ENCODE measurements at regions not wholly inside any gene's neighbourhood (a gene's known extent, or its start where the extent isn't known, plus 50 kb on each side); places are given as distances from the start of the nearest gene placed in this dataset.

DNA sequence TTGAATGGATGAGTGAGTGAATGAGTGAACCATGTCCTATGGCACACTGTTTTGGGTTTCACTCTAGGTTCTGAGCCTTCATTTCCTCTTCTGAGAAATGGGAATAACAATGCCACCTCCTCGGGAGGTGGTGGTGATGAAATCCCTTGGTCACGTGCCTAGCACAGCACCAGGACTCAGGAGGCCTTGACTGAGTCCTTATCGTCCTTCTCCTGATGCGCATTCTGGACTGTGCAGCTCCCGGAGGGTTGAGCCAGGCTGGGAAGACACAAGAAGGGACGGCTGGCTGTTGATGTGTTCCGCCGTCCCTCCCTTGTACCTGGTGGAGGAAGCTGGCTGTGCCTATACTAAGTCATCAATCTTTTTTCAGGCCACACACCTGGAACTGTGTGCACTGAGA lies 437.3 kb downstream of the ZNF521 start:
- no peak for TF ChIP-seq POLR2A (IDR thresholded peaks at IDR 0.05)
- WGBS, 2 donors: 76 to 97% methylated on average over 8 of the region's 8 CpGs

DNA sequence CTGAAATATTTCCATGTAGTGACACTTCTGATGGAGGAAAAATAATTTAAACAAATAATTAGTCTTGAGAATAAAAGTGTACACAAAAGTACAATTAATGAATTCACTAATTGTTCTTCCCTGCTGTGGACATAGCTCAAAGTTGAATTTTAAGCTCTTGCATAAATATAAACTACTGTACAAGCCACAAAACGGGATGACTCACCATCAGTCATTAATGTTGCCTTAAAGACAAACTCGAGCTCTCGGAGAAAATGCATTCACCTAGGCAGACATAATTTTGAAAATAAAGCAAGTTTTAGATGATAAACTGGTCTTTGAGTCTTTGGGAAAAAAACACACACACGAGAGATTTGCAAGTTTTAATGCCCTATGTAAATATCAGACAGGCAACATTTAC lies 436.4 kb downstream of the ZNF521 start:
- no peak overlapping the region for H3K4me3 ChIP-seq
- no peak for DNase-seq
- no peaks in the 10 kb centered on the region for H3K4me1 ChIP-seq
- no peaks in the 10 kb centered on the region for H3K36me3 ChIP-seq (ENCODE audit: low read depth, missing control alignments)
- no peak overlapping the region for H3K27ac ChIP-seq
- WGBS, 2 donors: 87 to 93% methylated on average over 4 of the region's 4 CpGs
- H3K27me3 ChIP-seq: no peaks in the 10 kb centered on the region
- TF ChIP-seq, protein P1, sequence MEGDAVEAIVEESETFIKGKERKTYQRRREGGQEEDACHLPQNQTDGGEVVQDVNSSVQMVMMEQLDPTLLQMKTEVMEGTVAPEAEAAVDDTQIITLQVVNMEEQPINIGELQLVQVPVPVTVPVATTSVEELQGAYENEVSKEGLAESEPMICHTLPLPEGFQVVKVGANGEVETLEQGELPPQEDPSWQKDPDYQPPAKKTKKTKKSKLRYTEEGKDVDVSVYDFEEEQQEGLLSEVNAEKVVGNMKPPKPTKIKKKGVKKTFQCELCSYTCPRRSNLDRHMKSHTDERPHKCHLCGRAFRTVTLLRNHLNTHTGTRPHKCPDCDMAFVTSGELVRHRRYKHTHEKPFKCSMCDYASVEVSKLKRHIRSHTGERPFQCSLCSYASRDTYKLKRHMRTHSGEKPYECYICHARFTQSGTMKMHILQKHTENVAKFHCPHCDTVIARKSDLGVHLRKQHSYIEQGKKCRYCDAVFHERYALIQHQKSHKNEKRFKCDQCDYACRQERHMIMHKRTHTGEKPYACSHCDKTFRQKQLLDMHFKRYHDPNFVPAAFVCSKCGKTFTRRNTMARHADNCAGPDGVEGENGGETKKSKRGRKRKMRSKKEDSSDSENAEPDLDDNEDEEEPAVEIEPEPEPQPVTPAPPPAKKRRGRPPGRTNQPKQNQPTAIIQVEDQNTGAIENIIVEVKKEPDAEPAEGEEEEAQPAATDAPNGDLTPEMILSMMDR (IDR thresholded peaks at IDR 0.05): no peak
- no peaks in the 10 kb centered on the region for H3K9me3 ChIP-seq
- intact Hi-C loops (cut with DNase I; ENCODE audit: low total_unique reads): no loop called here

More for the DNA sequence above, 437.3 kb downstream of the ZNF521 start:
- Histone ChIP-seq H3K27ac (no peak overlapping the region), H3K27me3 (no peaks in the 10 kb centered on the region), H3K4me1 (no peaks in the 10 kb centered on the region), H3K4me3 (no peak overlapping the region), H3K9me3 (no peaks in the 10 kb centered on the region), H3K36me3 (ENCODE audit: low read depth, missing control alignments) (no peaks in the 10 kb centered on the region)
- no peak for DNase-seq
- intact Hi-C loops (cut with DNase I; ENCODE audit: low total_unique reads): no loop called here

DNA sequence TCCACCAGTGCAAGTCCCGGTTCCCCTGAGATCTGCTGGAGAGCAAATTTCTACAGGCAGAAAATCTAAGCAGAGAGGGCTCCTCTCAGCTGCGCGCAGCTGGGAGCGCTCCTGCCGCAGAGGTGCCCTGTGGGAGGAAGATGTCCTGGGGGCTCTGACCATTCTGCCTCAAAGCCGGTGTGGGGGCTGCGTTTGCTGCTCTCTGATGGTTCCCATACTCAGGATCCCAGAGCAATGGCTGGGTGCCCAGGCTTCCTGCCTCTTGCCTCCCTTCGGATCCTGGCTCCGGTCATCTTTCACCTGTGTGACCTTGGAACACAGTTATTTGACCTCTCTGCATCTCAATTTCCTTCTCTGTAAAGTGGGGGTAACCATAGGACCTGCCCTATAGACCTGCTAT lies 434.2 kb downstream of the ZNF521 start:
- TF ChIP-seq, protein P1 (IDR thresholded peaks at IDR 0.05): no peak
- no peak for TF ChIP-seq POLR2A (IDR thresholded peaks at IDR 0.05)
- Histone ChIP-seq H3K27ac (no peak overlapping the region), H3K4me1 (no peaks in the 10 kb centered on the region), H3K9me3 (no peaks in the 10 kb centered on the region), H3K27me3 (no peaks in the 10 kb centered on the region), H3K4me3 (no peak overlapping the region), H3K36me3 (ENCODE audit: low read depth, missing control alignments) (no peaks in the 10 kb centered on the region)
- 49 to 55% methylated on average over 9 of the region's 9 CpGs for WGBS, 2 donors
- intact Hi-C loops (cut with DNase I; ENCODE audit: low total_unique reads): no loop called here
- no peak for DNase-seq

DNA sequence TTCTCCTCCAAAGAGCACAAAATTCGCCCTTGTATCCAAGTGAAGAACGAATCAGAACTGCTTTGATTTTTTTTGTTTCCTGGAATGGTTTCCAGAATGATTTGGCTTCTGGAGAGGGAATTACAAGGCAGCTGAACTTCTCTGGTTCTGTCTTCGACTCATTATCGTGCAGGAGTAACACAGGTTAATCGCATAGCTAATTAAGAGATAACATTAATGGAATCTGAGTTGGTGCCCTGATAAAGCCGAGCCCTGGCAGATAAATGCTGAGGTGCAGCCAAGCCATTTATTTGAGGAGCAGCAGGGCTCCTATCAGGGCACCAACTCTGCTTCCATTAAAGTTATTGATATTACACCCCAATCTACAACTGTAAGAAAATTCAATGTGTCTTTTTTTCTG lies 433.7 kb downstream of the ZNF521 start:
- no peak for DNase-seq
- WGBS, 2 donors: 43 to 58% methylated on average over 6 of the region's 6 CpGs
- no peak overlapping the region for H3K27ac ChIP-seq
- H3K4me3 ChIP-seq: no peak overlapping the region
- intact Hi-C loops (cut with DNase I; ENCODE audit: low total_unique reads): no loop called here
- H3K9me3 ChIP-seq: no peaks in the 10 kb centered on the region
- H3K27me3 ChIP-seq: no peaks in the 10 kb centered on the region
- no peaks in the 10 kb centered on the region for H3K36me3 ChIP-seq (ENCODE audit: low read depth, missing control alignments)
- TF ChIP-seq POLR2A (IDR thresholded peaks at IDR 0.05): no peak
- TF ChIP-seq, protein P1 (IDR thresholded peaks at IDR 0.05): no peak
- no peaks in the 10 kb centered on the region for H3K4me1 ChIP-seq

DNA sequence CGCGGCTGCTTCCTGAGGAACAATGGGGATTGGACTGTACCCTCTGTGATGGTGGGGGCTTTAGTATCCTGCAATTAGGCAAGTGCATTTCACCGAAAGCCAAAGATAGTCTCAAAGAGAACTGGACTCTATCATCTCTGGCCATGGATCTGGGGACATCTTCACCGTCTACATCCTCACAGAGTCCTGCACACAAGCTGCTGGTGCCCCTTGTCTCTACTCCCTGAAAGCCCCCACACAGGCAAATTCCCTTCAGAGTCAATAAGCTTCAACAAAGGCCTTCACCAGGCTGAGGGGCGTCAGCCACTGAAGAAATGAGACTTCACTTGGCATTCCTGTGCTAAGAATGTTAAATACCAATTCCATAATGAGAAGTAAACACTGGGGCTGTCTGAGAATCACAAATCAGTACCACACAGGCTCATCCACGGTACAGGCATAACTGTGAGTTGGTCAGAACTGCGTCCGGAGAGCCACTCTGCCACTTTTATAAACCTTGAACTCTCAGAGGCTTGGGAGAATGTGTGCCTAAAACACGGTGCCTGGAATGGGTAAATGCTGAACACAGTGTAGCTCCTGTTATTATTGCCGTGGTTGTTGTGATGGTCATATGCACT lies 432.7 kb downstream of the ZNF521 start:
- Histone ChIP-seq H3K36me3 (ENCODE audit: low read depth, missing control alignments) (no peaks in the 10 kb centered on the region), H3K9me3 (no peaks in the 10 kb centered on the region), H3K4me1 (no peaks in the 10 kb centered on the region), H3K27me3 (no peaks in the 10 kb centered on the region), H3K27ac (no peak overlapping the region), H3K4me3 (no peak overlapping the region)
- no peak for DNase-seq
- intact Hi-C loops (cut with DNase I; ENCODE audit: low total_unique reads): no loop called here
- TF ChIP-seq, protein P1 (IDR thresholded peaks at IDR 0.05): no peak
- TF ChIP-seq POLR2A (IDR thresholded peaks at IDR 0.05): no peak
- 86 to 91% methylated on average over 9 to 10 of the region's 10 CpGs for WGBS, 2 donors

Data from testis (tissue), 2 donors.